ENCODE measurements at regions not wholly inside any gene's neighbourhood (a gene's known extent, or its start where the extent isn't known, plus 50 kb on each side); places are given as distances from the start of the nearest gene placed in this dataset.

GRCh38 chr13:88670509-88670908 lies 999.3 kb downstream of the SLITRK5 start:
- H3K27me3 ChIP-seq (ENCODE audit: control insufficient read depth in 5 of 5, insufficient read depth in 4 of 5, low read length in 5 of 5) = no peaks in the 10 kb centered on the region

GRCh38 chr13:88674841-88675240 lies 1003.7 kb downstream of the SLITRK5 start:
- H3K4me3 ChIP-seq (ENCODE audit: low read depth in 1 of 5, low read length in 5 of 5) = no peak overlapping the region
- H3K36me3 ChIP-seq (ENCODE audit: control insufficient read depth in 5 of 5, insufficient read depth in 5 of 5, low read length in 5 of 5) = no peaks in the 10 kb centered on the region
- H3K9me3 ChIP-seq (ENCODE audit: control insufficient read depth in 5 of 5, low read length in 5 of 5) = peaks cover 0 to 3% (median 0%) of the 10 kb centered on the region in 5 donors
- no peak overlapping the region for H3K9ac ChIP-seq (ENCODE audit: low read length in 5 of 5)
- no peaks in the 10 kb centered on the region for H3K27me3 ChIP-seq (ENCODE audit: control insufficient read depth in 5 of 5, insufficient read depth in 4 of 5, low read length in 5 of 5)
- no peaks in the 10 kb centered on the region for H3K4me1 ChIP-seq (ENCODE audit: control insufficient read depth in 5 of 5, insufficient read depth in 5 of 5, low read length in 5 of 5)
- no peak overlapping the region for H3K27ac ChIP-seq (ENCODE audit: low read depth, low read length)

More at GRCh38 chr13:88670509-88670908, 999.3 kb downstream of the SLITRK5 start:
- no peak overlapping the region for H3K27ac ChIP-seq (ENCODE audit: low read depth, low read length)
- H3K4me1 ChIP-seq (ENCODE audit: control insufficient read depth in 5 of 5, insufficient read depth in 5 of 5, low read length in 5 of 5) = no peaks in the 10 kb centered on the region
- no peak overlapping the region for H3K9ac ChIP-seq (ENCODE audit: low read length in 5 of 5)
- H3K36me3 ChIP-seq (ENCODE audit: control insufficient read depth in 5 of 5, insufficient read depth in 5 of 5, low read length in 5 of 5) = no peaks in the 10 kb centered on the region
- H3K4me3 ChIP-seq (ENCODE audit: low read depth in 1 of 5, low read length in 5 of 5) = no peak overlapping the region
- peaks cover 0 to 3% (median 0%) of the 10 kb centered on the region in 5 donors for H3K9me3 ChIP-seq (ENCODE audit: control insufficient read depth in 5 of 5, low read length in 5 of 5)

- no peak overlapping the region for H3K27ac ChIP-seq (ENCODE audit: low read depth, low read length)
- H3K4me1 ChIP-seq (ENCODE audit: control insufficient read depth in 5 of 5, insufficient read depth in 5 of 5, low read length in 5 of 5) = no peaks in the 10 kb centered on the region
- no peak overlapping the region for H3K4me3 ChIP-seq (ENCODE audit: low read depth in 1 of 5, low read length in 5 of 5)
- no peak overlapping the region for H3K9ac ChIP-seq (ENCODE audit: low read length in 5 of 5)
- no peaks in the 10 kb centered on the region for H3K27me3 ChIP-seq (ENCODE audit: control insufficient read depth in 5 of 5, insufficient read depth in 4 of 5, low read length in 5 of 5)
- H3K9me3 ChIP-seq (ENCODE audit: control insufficient read depth in 5 of 5, low read length in 5 of 5) = peaks cover 0 to 3% (median 0%) of the 10 kb centered on the region in 5 donors
- no peaks in the 10 kb centered on the region for H3K36me3 ChIP-seq (ENCODE audit: control insufficient read depth in 5 of 5, insufficient read depth in 5 of 5, low read length in 5 of 5)
Observed at GRCh38 chr13:88675347-88675996, 1004.3 kb downstream of the SLITRK5 start.

GRCh38 chr13:88676016-88676415 lies 1004.8 kb downstream of the SLITRK5 start:
- Histone ChIP-seq H3K9me3 (ENCODE audit: control insufficient read depth in 5 of 5, low read length in 5 of 5) (no peaks in the 10 kb centered on the region), H3K9ac (ENCODE audit: low read length in 5 of 5) (no peak overlapping the region), H3K27ac (ENCODE audit: low read depth, low read length) (no peak overlapping the region), H3K4me1 (ENCODE audit: control insufficient read depth in 5 of 5, insufficient read depth in 5 of 5, low read length in 5 of 5) (no peaks in the 10 kb centered on the region), H3K36me3 (ENCODE audit: control insufficient read depth in 5 of 5, insufficient read depth in 5 of 5, low read length in 5 of 5) (no peaks in the 10 kb centered on the region), H3K4me3 (ENCODE audit: low read depth in 1 of 5, low read length in 5 of 5) (no peak overlapping the region), H3K27me3 (ENCODE audit: control insufficient read depth in 5 of 5, insufficient read depth in 4 of 5, low read length in 5 of 5) (no peaks in the 10 kb centered on the region)

DNA sequence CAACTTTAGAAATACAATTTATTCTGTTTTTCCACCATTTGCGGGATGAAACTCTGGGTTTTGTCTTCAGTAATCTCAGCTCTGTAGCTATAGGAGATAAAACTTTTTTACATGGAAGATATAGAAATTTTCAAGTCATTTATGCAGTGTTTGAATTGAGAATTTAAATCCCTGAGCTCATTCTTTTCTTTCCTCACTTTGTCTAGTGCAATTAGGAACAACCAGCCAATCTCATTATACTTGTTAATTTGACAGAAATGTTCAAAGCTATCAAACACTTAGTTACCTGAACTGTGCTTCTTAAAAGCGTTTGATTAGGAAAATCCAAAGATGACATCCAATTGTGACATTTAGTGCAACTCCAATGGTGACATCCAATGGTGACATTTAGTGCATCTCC lies 1014.3 kb downstream of the SLITRK5 start:
- Histone ChIP-seq H3K4me1 (ENCODE audit: control insufficient read depth in 5 of 5, insufficient read depth in 5 of 5, low read length in 5 of 5) (no peaks in the 10 kb centered on the region), H3K27me3 (ENCODE audit: control insufficient read depth in 5 of 5, insufficient read depth in 4 of 5, low read length in 5 of 5) (no peaks in the 10 kb centered on the region), H3K9ac (ENCODE audit: low read length in 5 of 5) (no peak overlapping the region), H3K9me3 (ENCODE audit: control insufficient read depth in 5 of 5, low read length in 5 of 5) (no peaks in the 10 kb centered on the region), H3K27ac (ENCODE audit: low read depth, low read length) (no peak overlapping the region), H3K36me3 (ENCODE audit: control insufficient read depth in 5 of 5, insufficient read depth in 5 of 5, low read length in 5 of 5) (no peaks in the 10 kb centered on the region), H3K4me3 (ENCODE audit: low read depth in 1 of 5, low read length in 5 of 5) (no peak overlapping the region)

DNA sequence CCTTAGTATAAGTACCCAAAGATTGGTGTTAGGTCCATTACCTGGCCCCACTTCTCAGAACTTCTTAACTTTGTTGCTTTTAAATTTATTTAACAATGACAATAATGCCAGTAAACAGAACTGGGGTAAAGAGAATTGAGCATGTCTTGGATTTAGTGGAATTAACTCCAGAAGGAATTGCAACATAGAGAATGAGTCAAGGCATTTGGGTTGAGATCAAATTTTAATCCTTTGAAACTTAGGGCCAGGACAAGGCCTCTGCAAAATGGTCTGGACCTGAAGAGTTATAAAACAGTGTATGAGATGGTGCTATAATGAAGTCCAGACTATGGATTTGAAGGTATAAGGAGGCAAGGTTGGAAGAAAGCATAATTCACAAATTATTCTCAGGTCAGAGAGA lies 1030.4 kb downstream of the SLITRK5 start:
- Histone ChIP-seq H3K4me1 (ENCODE audit: control insufficient read depth in 5 of 5, insufficient read depth in 5 of 5, low read length in 5 of 5) (peaks cover 0 to 15% (median 0%) of the 10 kb centered on the region in 5 donors), H3K9me3 (ENCODE audit: control insufficient read depth in 5 of 5, low read length in 5 of 5) (peaks cover 0 to 5% (median 2%) of the 10 kb centered on the region in 5 donors), H3K4me3 (ENCODE audit: low read depth in 1 of 5, low read length in 5 of 5) (no peak overlapping the region), H3K27me3 (ENCODE audit: control insufficient read depth in 5 of 5, insufficient read depth in 4 of 5, low read length in 5 of 5) (no peaks in the 10 kb centered on the region), H3K27ac (ENCODE audit: low read depth, low read length) (peak overlapping the region; percentile 20), H3K9ac (ENCODE audit: low read length in 5 of 5) (no peak overlapping the region), H3K36me3 (ENCODE audit: control insufficient read depth in 5 of 5, insufficient read depth in 5 of 5, low read length in 5 of 5) (no peaks in the 10 kb centered on the region)

- H3K9me3 ChIP-seq (ENCODE audit: control insufficient read depth in 5 of 5, low read length in 5 of 5) = peaks cover 0 to under 1% (median 0%) of the 10 kb centered on the region in 5 donors
- no peaks in the 10 kb centered on the region for H3K27me3 ChIP-seq (ENCODE audit: control insufficient read depth in 5 of 5, insufficient read depth in 4 of 5, low read length in 5 of 5)
- H3K27ac ChIP-seq (ENCODE audit: low read depth, low read length) = peak overlapping the region; percentile 72
- H3K36me3 ChIP-seq (ENCODE audit: control insufficient read depth in 5 of 5, insufficient read depth in 5 of 5, low read length in 5 of 5) = no peaks in the 10 kb centered on the region
- peak overlapping the region; percentile 6 to 57 (median 22) for H3K4me3 ChIP-seq (ENCODE audit: low read depth in 1 of 5, low read length in 5 of 5)
- peak overlapping the region in 2 of 5 donors; percentile 57 to 62 for H3K9ac ChIP-seq (ENCODE audit: low read length in 5 of 5)
- H3K4me1 ChIP-seq (ENCODE audit: control insufficient read depth in 5 of 5, insufficient read depth in 5 of 5, low read length in 5 of 5) = peaks cover 0 to 15% (median 0%) of the 10 kb centered on the region in 5 donors
Observed at GRCh38 chr13:88704600-88705275, 1033.6 kb downstream of the SLITRK5 start.

DNA sequence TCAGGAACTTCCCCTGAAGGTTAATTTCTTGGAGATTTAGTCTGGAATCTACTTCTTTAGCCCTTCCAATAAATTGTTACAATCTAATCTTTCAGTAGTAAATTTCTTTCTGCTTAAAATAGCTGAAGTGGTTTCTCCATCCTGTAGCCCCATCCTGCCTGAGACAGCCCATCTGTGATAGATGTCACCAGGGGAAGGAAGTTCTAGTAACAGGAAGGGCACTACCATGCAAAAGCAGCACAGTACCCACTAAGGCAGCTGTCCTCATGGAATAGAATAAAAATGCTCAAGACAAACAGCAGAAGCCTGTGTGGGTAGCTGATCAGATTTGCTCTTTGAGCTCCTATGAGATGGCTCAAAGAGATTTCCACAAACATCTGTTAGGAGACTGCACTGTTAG lies 1036.5 kb downstream of the SLITRK5 start:
- no peaks in the 10 kb centered on the region for H3K36me3 ChIP-seq (ENCODE audit: control insufficient read depth in 5 of 5, insufficient read depth in 5 of 5, low read length in 5 of 5)
- H3K4me3 ChIP-seq (ENCODE audit: low read depth in 1 of 5, low read length in 5 of 5) = no peak overlapping the region
- H3K4me1 ChIP-seq (ENCODE audit: control insufficient read depth in 5 of 5, insufficient read depth in 5 of 5, low read length in 5 of 5) = peaks cover 0 to 7% (median 0%) of the 10 kb centered on the region in 5 donors
- H3K27ac ChIP-seq (ENCODE audit: low read depth, low read length) = no peak overlapping the region
- no peak overlapping the region for H3K9ac ChIP-seq (ENCODE audit: low read length in 5 of 5)
- no peaks in the 10 kb centered on the region for H3K9me3 ChIP-seq (ENCODE audit: control insufficient read depth in 5 of 5, low read length in 5 of 5)
- H3K27me3 ChIP-seq (ENCODE audit: control insufficient read depth in 5 of 5, insufficient read depth in 4 of 5, low read length in 5 of 5) = no peaks in the 10 kb centered on the region

DNA sequence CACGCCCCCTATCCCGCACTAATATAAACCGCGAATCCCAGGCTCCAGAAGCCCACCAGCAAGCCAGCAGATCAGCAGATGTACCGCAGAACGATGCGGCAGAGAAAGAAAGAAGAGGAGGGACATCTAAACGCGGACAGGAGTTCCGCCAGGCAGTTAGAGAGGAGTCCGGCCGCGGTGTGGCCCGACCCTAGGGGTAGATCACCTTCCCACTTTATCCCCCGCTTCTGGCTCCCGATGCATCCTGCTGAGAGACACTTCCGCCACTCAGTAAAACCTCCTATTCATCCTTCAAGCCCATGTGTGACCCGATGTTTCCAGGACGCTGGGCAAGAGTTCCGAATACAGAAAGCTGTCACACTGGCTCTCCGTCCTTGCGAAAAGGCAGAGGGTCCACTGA lies 1046.8 kb downstream of the SLITRK5 start:
- H3K27ac ChIP-seq (ENCODE audit: low read depth, low read length) = no peak overlapping the region
- H3K9ac ChIP-seq (ENCODE audit: low read length in 5 of 5) = no peak overlapping the region
- H3K27me3 ChIP-seq (ENCODE audit: control insufficient read depth in 5 of 5, insufficient read depth in 4 of 5, low read length in 5 of 5) = no peaks in the 10 kb centered on the region
- H3K4me3 ChIP-seq (ENCODE audit: low read depth in 1 of 5, low read length in 5 of 5) = no peak overlapping the region
- no peaks in the 10 kb centered on the region for H3K4me1 ChIP-seq (ENCODE audit: control insufficient read depth in 5 of 5, insufficient read depth in 5 of 5, low read length in 5 of 5)
- peaks cover 0 to 6% (median 0%) of the 10 kb centered on the region in 5 donors for H3K9me3 ChIP-seq (ENCODE audit: control insufficient read depth in 5 of 5, low read length in 5 of 5)
- H3K36me3 ChIP-seq (ENCODE audit: control insufficient read depth in 5 of 5, insufficient read depth in 5 of 5, low read length in 5 of 5) = no peaks in the 10 kb centered on the region

- H3K27me3 ChIP-seq (ENCODE audit: control insufficient read depth in 5 of 5, insufficient read depth in 4 of 5, low read length in 5 of 5) = no peaks in the 10 kb centered on the region
- H3K9ac ChIP-seq (ENCODE audit: low read length in 5 of 5) = no peak overlapping the region
- no peak overlapping the region for H3K4me3 ChIP-seq (ENCODE audit: low read depth in 1 of 5, low read length in 5 of 5)
- H3K9me3 ChIP-seq (ENCODE audit: control insufficient read depth in 5 of 5, low read length in 5 of 5) = peaks cover 0 to 6% (median 0%) of the 10 kb centered on the region in 5 donors
- peaks cover 0 to under 1% (median 0%) of the 10 kb centered on the region in 5 donors for H3K4me1 ChIP-seq (ENCODE audit: control insufficient read depth in 5 of 5, insufficient read depth in 5 of 5, low read length in 5 of 5)
- no peak overlapping the region for H3K27ac ChIP-seq (ENCODE audit: low read depth, low read length)
- no peaks in the 10 kb centered on the region for H3K36me3 ChIP-seq (ENCODE audit: control insufficient read depth in 5 of 5, insufficient read depth in 5 of 5, low read length in 5 of 5)
Observed at GRCh38 chr13:88718781-88719180, 1047.6 kb downstream of the SLITRK5 start.

Data from subcutaneous abdominal adipose tissue (tissue), 5 donors.